ENCODE measurements at regions not wholly inside any gene's neighbourhood (a gene's known extent, or its start where the extent isn't known, plus 50 kb on each side); places are given as distances from the start of the nearest gene placed in this dataset.

GRCh38 chr6:22433745-22434144 is 135.6 kb upstream of the HDGFL1 start:
- no peak overlapping the region for H3K23ac ChIP-seq (ENCODE audit: insufficient read length, low read depth, low read length)
- no peaks in the 10 kb centered on the region for H3K9me3 Mint-ChIP-seq
- no peaks in the 10 kb centered on the region for H3K4me1 Mint-ChIP-seq
- H3K27me3 ChIP-seq (ENCODE audit: insufficient read depth, low read length) = no peaks in the 10 kb centered on the region
- no peak overlapping the region for H3K18ac ChIP-seq (ENCODE audit: insufficient read length, low read depth, low read length)
- H4K5ac ChIP-seq (ENCODE audit: insufficient read length, low read depth, low read length) = no peak overlapping the region
- H3K56ac ChIP-seq (ENCODE audit: insufficient read length, low read depth, low read length) = no peak overlapping the region
- H3K9me3 ChIP-seq (ENCODE audit: control insufficient read depth, low read depth, low read length) = no peaks in the 10 kb centered on the region
- no peak overlapping the region for H4K8ac ChIP-seq (replicated peaks; ENCODE audit: insufficient read length, low read depth, low read length)
- no peak overlapping the region for H3K4ac ChIP-seq (ENCODE audit: low read depth, low read length)
- no peak overlapping the region for H3K27ac ChIP-seq (ENCODE audit: insufficient read length, low read depth, low read length)
- H3K9ac ChIP-seq (ENCODE audit: extremely low read depth, insufficient read length, low read length) = no peak overlapping the region
- no peak overlapping the region for H3K4me2 ChIP-seq (ENCODE audit: insufficient read depth, insufficient read length, low read length)
- H2AK5ac ChIP-seq (ENCODE audit: insufficient read length, low read length) = no peak overlapping the region
- no peak overlapping the region for H4K91ac ChIP-seq (ENCODE audit: insufficient read length, low read depth, low read length)
- H3K14ac ChIP-seq (ENCODE audit: insufficient read depth, low read length) = no peak overlapping the region
- no peaks in the 10 kb centered on the region for H4K20me1 ChIP-seq (ENCODE audit: control insufficient read depth, insufficient read depth, insufficient read length)
- H3K79me2 ChIP-seq (ENCODE audit: insufficient read depth, low read length) = no peaks in the 10 kb centered on the region
- no peak overlapping the region for H2BK15ac ChIP-seq (ENCODE audit: low read depth, low read length)
- H3K4me1 ChIP-seq (ENCODE audit: insufficient read depth, low read length) = no peaks in the 10 kb centered on the region
- H3K4me3 Mint-ChIP-seq = no peak overlapping the region
- H3T11ph ChIP-seq (ENCODE audit: low read length) = no peak overlapping the region
- H3K23me2 ChIP-seq (ENCODE audit: insufficient read length, low read depth, low read length, poor library complexity, severe bottlenecking) = no peaks in the 10 kb centered on the region
- no peak for TF ChIP-seq CTCF (conservative IDR thresholded peaks at IDR 0.05)
- H2BK120ac ChIP-seq (ENCODE audit: low read depth, low read length, poor library complexity, severe bottlenecking) = no peak overlapping the region
- DNase-seq = no peak
- H2BK20ac ChIP-seq (ENCODE audit: low read depth, low read length, poor library complexity, severe bottlenecking) = no peak overlapping the region
- H3K79me1 ChIP-seq (ENCODE audit: insufficient read depth, low read depth, low read length, poor library complexity, severe bottlenecking) = no peaks in the 10 kb centered on the region
- no CpG with 5 or more reads among the region's 6 CpGs for WGBS (ENCODE audit: extremely low coverage, insufficient read length, low lambda C conversion rate)
- no peak overlapping the region for H2AFZ ChIP-seq (ENCODE audit: low read length)
- H3K36me3 Mint-ChIP-seq (ENCODE audit: insufficient read depth in 1 of 3, low read depth in 3 of 3) = no peaks in the 10 kb centered on the region
- H3K27me3 Mint-ChIP-seq (ENCODE audit: low read depth) = no peaks in the 10 kb centered on the region
- no peak overlapping the region for H3K27ac Mint-ChIP-seq
- no peak overlapping the region for H2BK5ac ChIP-seq (ENCODE audit: insufficient read length, low read length)
- no peak overlapping the region for H2BK12ac ChIP-seq (ENCODE audit: insufficient read length, low read depth, low read length)
